Rectal smooth muscle tissue (tissue), 1 donor: ENCODE measurements at regions not wholly inside any gene's neighbourhood (a gene's known extent, or its start where the extent isn't known, plus 50 kb on each side); places are given as distances from the start of the nearest gene placed in this dataset.

Experiments used
- H3K27ac ChIP-seq: one replicate; pipeline ENCODE4 v1.7.0; 2013; ENCODE audit warnings: low read depth, low read length, inconsistent platforms
- H3K27me3 ChIP-seq: one replicate; pipeline ENCODE4 v1.7.0; 2013; ENCODE audit warnings: low read length; ENCODE audit not compliant: control insufficient read depth, insufficient read depth
- H3K36me3 ChIP-seq: one replicate; pipeline ENCODE4 v1.7.0; 2013; ENCODE audit warnings: low read length; ENCODE audit not compliant: control insufficient read depth, insufficient read depth
- H3K4me1 ChIP-seq: one replicate; pipeline ENCODE4 v1.7.0; 2013; ENCODE audit warnings: low read length; ENCODE audit not compliant: control insufficient read depth, insufficient read depth
- H3K4me3 ChIP-seq: one replicate; pipeline ENCODE4 v1.7.0; 2013; ENCODE audit warnings: low read length
- H3K9ac ChIP-seq: one replicate; pipeline ENCODE4 v1.7.0; 2013; ENCODE audit warnings: low read length

DNA sequence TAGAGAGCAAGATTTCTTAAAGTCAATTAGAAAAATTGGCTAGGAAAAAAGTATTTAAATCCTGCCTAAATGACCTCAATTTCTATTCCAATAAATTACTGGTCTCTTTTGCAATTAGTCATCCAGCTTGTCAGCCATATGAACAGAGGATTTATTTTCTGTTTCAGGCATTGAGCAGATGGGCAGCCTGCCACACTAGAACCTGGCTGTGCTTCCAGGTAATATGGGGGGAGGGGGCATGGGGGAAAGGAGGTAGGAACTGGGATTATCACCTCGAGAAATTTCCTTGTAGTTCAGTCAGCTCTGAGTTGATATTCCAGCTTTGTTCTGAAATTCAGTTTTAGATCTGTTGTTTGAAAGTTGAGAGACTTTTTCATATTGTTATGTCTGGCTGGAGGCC lies 206.3 kb upstream of the LCORL start:
- Histone ChIP-seq H3K9ac (no peak overlapping the region), H3K27ac (no peak overlapping the region), H3K4me3 (no peak overlapping the region), H3K36me3 (no peaks in the 10 kb centered on the region), H3K4me1 (no peaks in the 10 kb centered on the region), H3K27me3 (no peaks in the 10 kb centered on the region)

DNA sequence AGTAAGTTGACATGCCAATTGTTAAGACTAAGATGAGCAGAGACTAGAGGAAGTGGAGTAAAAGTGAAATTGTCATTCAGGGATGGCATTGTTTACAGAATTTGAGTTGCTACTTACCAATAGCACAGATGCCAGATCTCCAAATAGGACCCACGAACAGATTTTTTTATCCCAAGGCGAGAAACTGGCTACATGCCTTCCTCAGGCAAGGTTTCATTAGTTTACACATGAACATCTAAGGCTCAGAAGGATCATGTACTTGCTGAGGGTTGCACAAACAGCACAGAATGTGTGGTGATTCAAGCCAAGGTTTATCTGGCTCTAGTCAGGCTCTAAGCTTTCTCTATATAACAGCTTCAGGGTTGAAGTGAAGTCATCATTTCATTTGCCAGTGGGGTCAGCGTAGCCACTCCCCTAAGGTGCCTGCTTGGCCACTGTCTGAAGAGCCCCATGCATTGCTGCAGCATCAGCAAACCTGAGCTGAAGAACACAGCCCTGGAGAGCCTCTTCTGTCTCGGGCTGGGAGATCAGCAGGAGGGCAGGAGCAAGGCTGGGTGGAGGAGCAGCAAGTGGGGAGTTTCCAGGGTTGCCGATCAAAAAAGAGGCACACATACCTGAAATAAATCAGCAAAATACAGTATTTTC lies 193.0 kb upstream of the LCORL start:
- no peaks in the 10 kb centered on the region for H3K36me3 ChIP-seq
- H3K9ac ChIP-seq: no peak overlapping the region
- H3K27me3 ChIP-seq: peaks cover 3% of the 10 kb centered on the region
- H3K4me1 ChIP-seq: no peaks in the 10 kb centered on the region
- no peak overlapping the region for H3K4me3 ChIP-seq
- no peak overlapping the region for H3K27ac ChIP-seq

DNA sequence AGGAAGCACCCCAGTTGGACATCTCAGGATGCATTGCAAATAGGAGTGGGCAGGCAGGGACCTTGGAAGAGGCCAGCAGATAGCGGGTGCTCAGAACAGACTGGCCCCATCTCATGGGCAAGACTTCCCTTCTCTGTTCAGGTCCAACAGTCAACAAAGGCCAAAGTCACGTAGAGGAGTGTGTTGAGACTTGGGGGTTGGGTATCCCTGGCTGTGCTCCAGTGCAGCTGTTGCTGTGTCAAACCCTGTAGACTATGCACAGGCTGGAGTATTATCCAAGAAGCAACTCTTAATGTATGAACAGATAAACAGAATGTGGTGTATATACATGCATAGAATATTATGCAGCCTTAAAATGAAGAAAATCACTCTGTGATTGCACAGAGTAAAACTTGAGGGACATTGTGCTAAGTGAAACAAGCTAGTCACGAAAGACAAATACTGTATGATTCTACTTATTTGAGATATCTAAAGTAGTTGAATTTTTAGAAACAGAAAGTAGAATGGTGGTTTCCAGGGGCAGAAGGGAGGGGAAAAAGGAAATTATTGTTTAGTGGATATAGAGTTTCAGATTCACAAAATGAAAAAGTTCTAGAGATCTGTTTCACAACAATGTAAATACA lies 192.1 kb upstream of the LCORL start:
- Histone ChIP-seq H3K27ac (no peak overlapping the region), H3K27me3 (peaks cover 3% of the 10 kb centered on the region), H3K36me3 (no peaks in the 10 kb centered on the region), H3K4me1 (no peaks in the 10 kb centered on the region), H3K4me3 (no peak overlapping the region), H3K9ac (no peak overlapping the region)

DNA sequence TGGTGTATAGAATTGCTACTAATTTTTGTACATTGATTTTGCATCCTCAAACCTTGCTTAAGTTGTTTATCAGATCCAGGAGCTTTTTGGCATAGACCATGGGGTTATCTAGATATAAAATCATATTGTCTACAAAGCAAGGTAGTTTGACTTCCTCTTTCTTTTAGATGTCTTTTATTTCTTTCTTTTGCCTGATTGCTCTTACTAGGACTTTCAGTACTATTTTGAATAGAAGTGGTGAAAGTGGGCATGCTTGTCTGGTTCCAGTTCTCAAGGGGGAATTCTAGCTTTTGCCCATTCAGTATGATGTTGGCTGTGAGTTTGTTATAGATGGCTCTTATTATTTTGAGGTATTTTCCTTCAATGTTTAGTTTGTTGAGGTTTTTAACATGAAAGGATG lies 187.9 kb upstream of the LCORL start:
- no peak overlapping the region for H3K4me3 ChIP-seq
- no peaks in the 10 kb centered on the region for H3K4me1 ChIP-seq
- peaks cover 3% of the 10 kb centered on the region for H3K27me3 ChIP-seq
- H3K36me3 ChIP-seq: no peaks in the 10 kb centered on the region
- H3K27ac ChIP-seq: no peak overlapping the region
- no peak overlapping the region for H3K9ac ChIP-seq

DNA sequence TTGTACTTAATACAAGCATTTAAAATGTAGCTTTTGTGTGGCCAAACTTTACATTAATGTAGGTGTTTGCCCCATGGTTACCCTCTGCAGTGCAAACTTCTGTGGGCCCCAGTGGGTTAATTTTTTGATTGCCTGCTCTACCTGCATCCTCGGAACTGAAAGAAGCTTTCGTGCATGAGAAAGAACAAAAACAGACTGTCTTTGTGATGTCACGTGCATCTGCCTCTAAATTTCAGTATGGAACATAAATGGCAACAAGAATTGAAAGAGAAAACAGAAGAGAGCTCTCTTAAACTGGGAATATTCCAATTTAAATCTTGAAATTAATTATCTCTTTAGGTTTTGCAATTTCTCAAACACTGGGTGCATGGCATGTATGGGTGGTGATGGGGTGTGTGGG lies 182.4 kb upstream of the LCORL start:
- Histone ChIP-seq H3K4me3 (no peak overlapping the region), H3K9ac (no peak overlapping the region), H3K36me3 (no peaks in the 10 kb centered on the region), H3K27me3 (no peaks in the 10 kb centered on the region), H3K4me1 (no peaks in the 10 kb centered on the region), H3K27ac (no peak overlapping the region)

DNA sequence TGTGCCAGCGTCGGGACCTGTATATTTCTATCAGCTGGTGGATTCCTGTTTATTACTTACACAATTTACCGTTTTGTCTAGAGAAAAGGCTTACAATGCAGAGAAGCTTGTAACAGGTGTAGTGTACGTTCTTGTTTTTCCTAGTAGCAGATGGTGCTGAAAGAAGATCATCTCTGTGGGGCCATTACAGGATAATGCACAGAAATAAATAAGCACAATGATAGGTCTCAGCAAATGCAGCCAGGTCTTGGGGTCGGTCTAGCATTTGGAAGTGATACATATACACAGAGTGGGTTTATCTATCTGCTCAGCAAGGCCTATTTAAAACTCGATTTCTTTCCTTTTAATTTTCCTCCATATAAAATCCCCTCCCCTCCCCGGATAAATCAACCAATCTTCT lies 180.9 kb upstream of the LCORL start:
- Histone ChIP-seq H3K27me3 (no peaks in the 10 kb centered on the region), H3K4me1 (no peaks in the 10 kb centered on the region), H3K9ac (no peak overlapping the region), H3K36me3 (no peaks in the 10 kb centered on the region), H3K27ac (no peak overlapping the region), H3K4me3 (no peak overlapping the region)

DNA sequence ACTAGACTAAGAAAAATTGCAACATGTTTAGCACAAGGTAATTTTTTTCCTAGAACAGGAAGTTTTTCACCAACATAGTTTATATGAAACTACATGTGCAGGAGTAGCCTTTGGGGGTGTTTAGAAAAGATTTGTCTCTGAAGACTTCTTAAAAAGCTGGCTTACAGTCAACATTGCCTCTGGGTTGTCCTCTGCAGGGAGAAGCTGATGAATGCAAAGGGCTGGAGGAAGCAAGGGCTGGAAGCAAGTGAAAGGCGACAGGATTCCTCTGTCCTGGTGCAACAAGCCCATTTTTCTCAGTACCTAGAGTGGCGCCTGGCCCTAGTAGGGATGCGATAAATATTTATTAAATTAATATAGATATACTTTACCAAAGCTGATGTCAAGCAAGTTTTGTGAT lies 180.3 kb upstream of the LCORL start:
- H3K27ac ChIP-seq: no peak overlapping the region
- no peak overlapping the region for H3K9ac ChIP-seq
- no peak overlapping the region for H3K4me3 ChIP-seq
- no peaks in the 10 kb centered on the region for H3K4me1 ChIP-seq
- H3K27me3 ChIP-seq: no peaks in the 10 kb centered on the region
- no peaks in the 10 kb centered on the region for H3K36me3 ChIP-seq

DNA sequence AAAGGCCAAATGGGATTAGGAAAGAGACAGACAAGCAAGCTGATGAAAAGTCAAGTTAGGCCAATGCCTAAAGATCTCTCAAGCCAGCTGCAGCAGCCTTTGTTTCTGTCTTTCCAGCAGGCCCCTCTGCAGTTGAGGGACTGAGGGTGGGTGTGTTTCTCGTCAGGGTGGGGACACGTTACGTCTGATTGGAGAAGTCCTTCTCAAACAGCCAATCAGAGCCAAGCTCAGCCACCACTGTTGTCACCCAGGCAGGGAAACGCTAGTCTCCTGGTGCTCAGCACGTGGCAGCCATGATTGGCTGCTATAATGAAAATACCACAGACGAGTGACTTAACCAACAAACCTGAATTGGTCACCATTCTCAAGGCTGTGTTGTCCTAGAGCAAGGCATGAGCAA lies 177.1 kb upstream of the LCORL start:
- Histone ChIP-seq H3K27me3 (no peaks in the 10 kb centered on the region), H3K4me3 (no peak overlapping the region), H3K36me3 (no peaks in the 10 kb centered on the region), H3K4me1 (no peaks in the 10 kb centered on the region), H3K9ac (no peak overlapping the region), H3K27ac (no peak overlapping the region)

DNA sequence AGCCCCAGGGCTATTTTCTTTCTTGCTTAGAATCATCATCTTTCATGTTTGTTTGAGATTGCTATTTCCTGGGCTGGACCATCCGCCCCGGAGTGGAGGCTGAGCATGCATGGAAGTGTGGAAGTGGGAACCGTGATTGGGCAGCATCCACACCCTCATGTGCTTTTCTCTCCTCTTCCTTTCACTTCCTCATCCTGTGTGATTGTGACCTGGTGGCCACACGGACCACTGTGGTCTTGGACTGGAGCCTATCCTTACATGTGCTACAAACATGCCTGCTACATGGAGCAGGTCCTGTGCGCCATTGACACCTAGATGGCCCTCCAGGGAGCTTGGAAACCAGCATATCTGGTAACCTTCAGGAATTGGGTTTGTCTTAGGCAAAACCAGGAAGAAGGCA lies 175.9 kb upstream of the LCORL start:
- Histone ChIP-seq H3K4me1 (no peaks in the 10 kb centered on the region), H3K36me3 (no peaks in the 10 kb centered on the region), H3K27me3 (no peaks in the 10 kb centered on the region), H3K4me3 (no peak overlapping the region), H3K9ac (no peak overlapping the region), H3K27ac (no peak overlapping the region)

DNA sequence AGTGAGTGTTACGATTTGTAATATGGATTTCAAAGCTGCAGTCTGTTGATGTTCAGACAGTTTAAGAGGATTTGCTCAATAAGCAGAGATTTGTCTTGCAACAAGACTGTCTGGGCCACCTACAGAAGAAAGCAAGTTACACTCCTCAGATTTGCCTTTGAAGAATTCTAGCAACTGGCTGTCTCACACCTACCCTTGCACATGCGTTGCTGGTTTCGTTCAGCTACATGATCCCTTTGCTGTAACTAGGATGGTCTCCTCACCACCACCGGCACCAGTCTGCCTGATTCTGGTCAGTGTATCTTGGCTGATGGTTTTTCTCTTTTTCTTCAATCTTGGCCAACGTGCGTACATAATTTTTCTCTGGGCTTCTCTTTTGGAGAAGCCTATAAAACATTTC lies 172.7 kb upstream of the LCORL start:
- Histone ChIP-seq H3K27ac (no peak overlapping the region), H3K27me3 (no peaks in the 10 kb centered on the region), H3K4me1 (no peaks in the 10 kb centered on the region), H3K36me3 (no peaks in the 10 kb centered on the region), H3K4me3 (no peak overlapping the region), H3K9ac (no peak overlapping the region)

DNA sequence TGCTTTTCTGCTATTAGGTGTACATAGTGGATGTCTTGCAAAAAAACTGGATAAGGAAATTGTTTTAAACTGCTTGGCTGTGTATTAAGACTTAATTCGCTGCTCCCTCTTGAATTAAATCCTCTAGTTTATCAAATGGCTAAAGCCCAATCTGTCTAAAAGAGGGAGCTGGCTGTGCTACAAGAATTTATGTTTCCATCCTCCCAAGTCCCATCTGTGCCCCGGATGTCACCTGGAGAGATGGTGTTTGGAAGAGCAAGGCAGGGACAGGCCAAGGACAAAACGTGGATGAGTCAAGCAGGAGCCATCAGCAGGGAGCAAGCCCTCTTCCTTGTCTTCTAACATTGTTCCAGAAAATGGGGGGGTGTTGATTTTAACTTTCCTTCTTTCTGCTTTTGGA lies 171.3 kb upstream of the LCORL start:
- H3K27me3 ChIP-seq: no peaks in the 10 kb centered on the region
- no peaks in the 10 kb centered on the region for H3K4me1 ChIP-seq
- H3K36me3 ChIP-seq: no peaks in the 10 kb centered on the region
- no peak overlapping the region for H3K4me3 ChIP-seq
- no peak overlapping the region for H3K9ac ChIP-seq
- no peak overlapping the region for H3K27ac ChIP-seq

DNA sequence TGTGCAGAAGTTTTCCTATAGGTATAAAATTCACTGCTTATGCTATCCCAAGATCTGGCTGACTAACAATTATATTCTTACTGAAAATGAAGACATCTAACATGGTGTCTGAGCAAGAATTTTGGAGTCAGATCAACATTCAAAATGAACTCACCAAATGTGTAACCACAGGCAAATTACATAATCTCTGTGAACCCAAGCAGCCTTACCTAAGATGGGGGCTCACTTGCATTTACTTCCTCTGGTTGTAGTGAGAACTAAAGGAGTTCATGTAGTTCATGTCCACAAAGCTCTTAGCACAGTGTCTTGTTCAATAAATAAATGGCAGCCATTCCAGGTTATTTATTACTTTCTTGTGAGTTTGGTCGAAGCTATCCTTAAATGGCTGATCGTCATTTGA lies 163.9 kb upstream of the LCORL start:
- Histone ChIP-seq H3K4me1 (no peaks in the 10 kb centered on the region), H3K36me3 (no peaks in the 10 kb centered on the region), H3K9ac (no peak overlapping the region), H3K27ac (no peak overlapping the region), H3K4me3 (no peak overlapping the region), H3K27me3 (no peaks in the 10 kb centered on the region)

DNA sequence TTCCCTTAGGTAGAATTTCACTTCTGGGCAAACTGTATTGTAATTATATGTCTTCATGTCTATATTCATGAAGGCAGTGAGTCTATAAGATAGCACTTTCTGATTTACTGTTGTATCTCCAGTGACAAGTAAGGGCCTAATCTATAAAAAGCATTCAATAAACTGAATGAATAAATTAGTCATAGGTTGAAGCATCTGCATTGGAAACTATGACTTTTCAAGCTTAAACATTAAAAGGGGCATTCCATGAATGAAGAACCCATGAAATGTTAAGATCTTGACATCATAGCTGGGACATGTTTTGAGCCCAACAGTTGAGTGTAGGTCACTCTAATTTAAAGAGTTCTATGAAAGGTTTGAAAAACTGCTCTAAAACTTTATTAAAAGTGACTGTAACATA lies 159.3 kb upstream of the LCORL start:
- no peaks in the 10 kb centered on the region for H3K36me3 ChIP-seq
- H3K27me3 ChIP-seq: no peaks in the 10 kb centered on the region
- no peak overlapping the region for H3K9ac ChIP-seq
- H3K4me3 ChIP-seq: no peak overlapping the region
- no peaks in the 10 kb centered on the region for H3K4me1 ChIP-seq
- no peak overlapping the region for H3K27ac ChIP-seq
